Progenitor cell of endocrine pancreas (in vitro differentiated cells): ENCODE measurements at regions not wholly inside any gene's neighbourhood (a gene's known extent, or its start where the extent isn't known, plus 50 kb on each side); places are given as distances from the start of the nearest gene placed in this dataset.
"Not testable (repeated sequence)": the region's sequence is repeated elsewhere in the genome, so short reads cannot be mapped to it uniquely, and the experiment has no call there.

ENCODE experiments used
- DNase-seq: peaks from one replicate; pipeline ENCODE4 v3.0.0; 2021; ENCODE audit warnings: low spot score; ENCODE audit not compliant: unreplicated experiment
- H3K27ac Mint-ChIP-seq: 2 replicates; pipeline ENCODE4 v1.8.0; 2021; ENCODE audit warnings: mild to moderate bottlenecking, moderate library complexity, mixed read lengths
- H3K27me3 Mint-ChIP-seq: 2 replicates; pipeline ENCODE4 v1.8.0; 2021; ENCODE audit warnings: mixed read lengths
- H3K36me3 Mint-ChIP-seq: 2 replicates; pipeline ENCODE4 v1.8.0; 2022; ENCODE audit warnings: mixed read lengths; ENCODE audit not compliant: insufficient read depth
- H3K4me1 Mint-ChIP-seq: 2 replicates; pipeline ENCODE4 v1.8.0; 2021; ENCODE audit warnings: low read depth, mixed read lengths
- H3K4me3 Mint-ChIP-seq: 2 replicates; pipeline ENCODE4 v1.8.0; 2021; ENCODE audit warnings: low read depth, mild to moderate bottlenecking, moderate library complexity, mixed read lengths
- H3K9me3 Mint-ChIP-seq: 2 replicates; pipeline ENCODE4 v1.8.0; 2021; ENCODE audit warnings: low read depth, mixed read lengths
- TF ChIP-seq, protein P1 (sequence below): fragments of 200-600 bp; sonication (generic); IDR thresholded peaks from one replicate; pipeline ENCODE4 v1.5.0; 2021; ENCODE audit warnings: antibody characterized with exemption, mild to moderate bottlenecking; ENCODE audit not compliant: unreplicated experiment

DNA sequence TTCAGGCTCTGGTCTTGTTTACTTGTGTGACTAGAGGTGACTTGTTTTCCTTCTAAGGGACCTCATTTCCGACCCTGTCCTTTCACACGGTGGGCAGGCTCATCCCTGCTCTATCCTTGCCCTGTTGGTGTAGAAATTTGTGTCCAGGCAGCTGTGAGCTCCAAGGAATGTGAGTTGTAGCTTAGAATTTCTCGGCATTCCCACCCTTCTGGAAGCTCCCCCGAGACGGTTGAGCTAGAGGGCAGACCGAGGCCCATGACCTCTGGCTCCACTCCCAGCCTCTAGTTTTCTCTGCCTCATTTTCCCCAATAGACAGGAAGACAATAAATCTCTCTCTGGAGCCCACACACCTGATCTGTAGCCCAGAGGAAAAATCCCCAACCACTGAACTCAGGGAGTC lies 100.9 kb downstream of the NAV1 start:
- no peak overlapping the region for H3K4me3 Mint-ChIP-seq
- H3K27ac Mint-ChIP-seq = no peak overlapping the region
- TF ChIP-seq, protein P1, sequence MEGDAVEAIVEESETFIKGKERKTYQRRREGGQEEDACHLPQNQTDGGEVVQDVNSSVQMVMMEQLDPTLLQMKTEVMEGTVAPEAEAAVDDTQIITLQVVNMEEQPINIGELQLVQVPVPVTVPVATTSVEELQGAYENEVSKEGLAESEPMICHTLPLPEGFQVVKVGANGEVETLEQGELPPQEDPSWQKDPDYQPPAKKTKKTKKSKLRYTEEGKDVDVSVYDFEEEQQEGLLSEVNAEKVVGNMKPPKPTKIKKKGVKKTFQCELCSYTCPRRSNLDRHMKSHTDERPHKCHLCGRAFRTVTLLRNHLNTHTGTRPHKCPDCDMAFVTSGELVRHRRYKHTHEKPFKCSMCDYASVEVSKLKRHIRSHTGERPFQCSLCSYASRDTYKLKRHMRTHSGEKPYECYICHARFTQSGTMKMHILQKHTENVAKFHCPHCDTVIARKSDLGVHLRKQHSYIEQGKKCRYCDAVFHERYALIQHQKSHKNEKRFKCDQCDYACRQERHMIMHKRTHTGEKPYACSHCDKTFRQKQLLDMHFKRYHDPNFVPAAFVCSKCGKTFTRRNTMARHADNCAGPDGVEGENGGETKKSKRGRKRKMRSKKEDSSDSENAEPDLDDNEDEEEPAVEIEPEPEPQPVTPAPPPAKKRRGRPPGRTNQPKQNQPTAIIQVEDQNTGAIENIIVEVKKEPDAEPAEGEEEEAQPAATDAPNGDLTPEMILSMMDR = no peak
- peaks cover 16% of the 10 kb centered on the region for H3K27me3 Mint-ChIP-seq
- H3K9me3 Mint-ChIP-seq = no peaks in the 10 kb centered on the region
- no peak for DNase-seq
- no peaks in the 10 kb centered on the region for H3K4me1 Mint-ChIP-seq
- H3K36me3 Mint-ChIP-seq = no peaks in the 10 kb centered on the region

DNA sequence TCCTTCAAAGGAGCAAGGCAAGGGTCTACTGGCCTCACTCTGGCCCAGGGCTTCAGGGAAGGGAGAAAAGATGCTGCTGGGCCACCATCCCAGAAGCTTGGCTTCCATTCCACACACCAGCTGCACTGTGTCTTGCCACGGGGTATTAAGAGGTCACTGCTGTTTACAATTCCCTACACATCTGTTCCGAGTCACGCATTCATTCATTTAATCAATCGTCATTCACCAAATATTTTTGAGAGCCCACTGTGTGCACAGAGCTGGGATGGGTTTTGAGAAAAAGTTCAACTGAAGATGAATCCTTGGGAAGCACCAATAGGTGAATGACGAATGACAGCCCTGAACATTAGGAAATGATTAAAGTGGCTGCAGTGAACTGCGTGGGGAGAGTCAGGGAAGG lies 101.7 kb downstream of the NAV1 start:
- H3K27me3 Mint-ChIP-seq = peaks cover 19% of the 10 kb centered on the region
- no peaks in the 10 kb centered on the region for H3K9me3 Mint-ChIP-seq
- no peak overlapping the region for H3K27ac Mint-ChIP-seq
- H3K36me3 Mint-ChIP-seq = no peaks in the 10 kb centered on the region
- DNase-seq = no peak
- no peaks in the 10 kb centered on the region for H3K4me1 Mint-ChIP-seq
- TF ChIP-seq, protein P1 = no peak
- no peak overlapping the region for H3K4me3 Mint-ChIP-seq

DNA sequence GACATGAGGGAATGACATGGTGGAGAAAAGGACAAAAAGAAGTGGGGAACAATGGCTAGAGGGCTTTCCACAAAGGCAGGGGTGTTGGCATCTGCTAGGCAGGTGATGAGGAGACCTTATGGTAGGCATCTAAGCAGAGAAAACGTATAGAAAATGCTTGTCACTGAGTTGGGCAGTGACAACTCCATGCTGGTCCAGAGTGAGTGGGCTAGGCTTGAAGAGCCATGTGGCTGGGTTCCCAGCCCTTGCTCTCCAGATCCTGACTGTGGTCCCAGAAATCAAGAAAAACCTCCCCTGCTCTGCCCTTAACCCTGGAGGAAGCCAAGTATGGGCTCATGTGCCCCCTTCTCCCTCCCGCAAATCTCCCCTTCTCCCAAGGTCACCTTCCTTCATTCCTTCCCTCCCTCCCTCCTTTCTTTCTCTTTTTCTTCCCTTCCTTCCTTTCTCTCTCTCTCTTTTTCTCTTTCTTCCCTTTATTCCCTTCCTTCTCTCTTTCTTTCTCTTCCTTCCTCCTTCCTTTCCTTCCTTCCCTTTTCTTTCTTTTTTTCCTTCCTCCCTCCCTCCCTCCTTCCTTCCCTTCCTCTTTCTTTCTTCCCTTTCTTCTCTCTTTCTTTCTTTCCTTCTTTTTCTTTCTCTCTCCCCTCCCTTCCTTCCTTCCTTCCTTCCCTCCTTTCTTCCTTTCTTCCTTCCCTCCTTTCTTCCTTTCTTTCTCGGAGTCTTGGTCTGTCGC lies 102.8 kb downstream of the NAV1 start:
- no peaks in the 10 kb centered on the region for H3K4me1 Mint-ChIP-seq
- peaks cover 25% of the 10 kb centered on the region for H3K27me3 Mint-ChIP-seq
- no peaks in the 10 kb centered on the region for H3K36me3 Mint-ChIP-seq
- no peaks in the 10 kb centered on the region for H3K9me3 Mint-ChIP-seq
- DNase-seq = no peak
- no peak overlapping the region for H3K27ac Mint-ChIP-seq
- TF ChIP-seq, protein P1 = no peak
- H3K4me3 Mint-ChIP-seq = no peak overlapping the region

DNA sequence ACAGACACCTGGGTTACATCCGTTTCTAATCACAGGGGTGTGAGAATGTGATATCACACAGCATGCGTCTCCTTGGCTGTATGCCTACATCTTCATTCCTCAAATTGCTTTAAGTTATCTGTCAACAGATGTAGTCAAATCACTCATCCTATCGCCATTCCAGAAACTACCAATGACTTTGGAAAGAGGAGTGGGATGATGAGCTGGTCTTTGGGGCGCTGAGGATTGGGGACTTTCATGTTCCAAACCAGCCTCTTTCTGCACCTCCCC lies 104.8 kb downstream of the NAV1 start:
- Mint-ChIP-seq H3K27me3 (peaks cover 39% of the 10 kb centered on the region), H3K36me3 (no peaks in the 10 kb centered on the region), H3K4me3 (no peak overlapping the region), H3K27ac (no peak overlapping the region), H3K4me1 (peaks cover 4% of the 10 kb centered on the region), H3K9me3 (no peaks in the 10 kb centered on the region)
- DNase-seq = no peak
- TF ChIP-seq, protein P1 = no peak

DNA sequence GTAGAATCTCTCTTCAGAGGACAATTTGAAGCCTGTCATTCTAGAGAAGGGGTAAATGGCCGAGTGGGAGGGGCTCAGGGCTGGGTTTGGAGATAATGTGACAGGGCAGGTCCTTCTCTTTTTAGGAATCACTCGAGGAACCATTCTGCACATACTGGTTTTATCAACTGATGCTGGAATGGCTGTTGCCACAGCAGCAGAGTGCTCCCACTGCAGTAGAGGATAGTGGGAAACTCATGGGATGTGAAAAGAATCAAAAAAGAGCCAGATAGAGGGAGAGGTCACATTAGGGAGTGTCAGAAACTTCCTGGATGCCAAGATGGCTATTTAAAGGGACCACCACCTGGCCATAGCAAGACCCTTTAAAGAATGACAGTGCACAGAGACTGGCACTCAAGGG lies 105.3 kb downstream of the NAV1 start:
- H3K27ac Mint-ChIP-seq = no peak overlapping the region
- H3K4me1 Mint-ChIP-seq = peaks cover 5% of the 10 kb centered on the region
- peaks cover 40% of the 10 kb centered on the region for H3K27me3 Mint-ChIP-seq
- TF ChIP-seq, protein P1 = no peak
- H3K36me3 Mint-ChIP-seq = no peaks in the 10 kb centered on the region
- no peak for DNase-seq
- H3K4me3 Mint-ChIP-seq = no peak overlapping the region
- H3K9me3 Mint-ChIP-seq = no peaks in the 10 kb centered on the region

DNA sequence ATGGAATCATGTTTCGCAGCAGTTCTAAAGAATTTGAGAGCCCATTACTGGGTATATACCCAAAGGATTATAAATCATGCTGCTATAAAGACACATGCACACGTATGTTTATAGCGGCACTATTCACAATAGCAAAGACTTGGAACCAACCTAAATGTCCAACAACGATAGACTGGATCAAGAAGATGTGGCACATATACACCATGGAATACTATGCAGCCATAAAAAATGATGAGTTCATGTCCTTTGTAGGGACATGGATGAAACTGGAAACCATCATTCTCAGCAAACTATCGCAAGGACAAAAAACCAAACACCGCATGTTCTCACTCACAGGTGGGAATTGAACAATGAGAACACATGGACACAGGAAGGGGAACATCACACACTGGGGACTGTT lies 106.1 kb downstream of the NAV1 start:
- not testable (repeated sequence) for H3K27ac Mint-ChIP-seq, H3K4me1 Mint-ChIP-seq, H3K4me3 Mint-ChIP-seq, H3K36me3 Mint-ChIP-seq, H3K9me3 Mint-ChIP-seq, DNase-seq
- peaks cover 47% of the 10 kb centered on the region for H3K27me3 Mint-ChIP-seq
